Breast epithelium (tissue), 4 donors: ENCODE measurements at regions not wholly inside any gene's neighbourhood (a gene's known extent, or its start where the extent isn't known, plus 50 kb on each side); places are given as distances from the start of the nearest gene placed in this dataset.

Experiments used
- DNase-seq, 2 donors: peaks; one replicate each; pipeline ENCODE4 v3.0.0-alpha.2; 2019; ENCODE audit warnings: low spot score in 2 of 2
- H3K27ac ChIP-seq, 2 donors: fragments of 200-600 bp; sonication (generic) in 1 of 2; one replicate each; pipeline ENCODE4 v1.5.1; 2016 to 2019; ENCODE audit warnings: mild to moderate bottlenecking in 1 of 2
- H3K27me3 ChIP-seq, 2 donors: fragments of 200-600 bp; sonication (generic) in 1 of 2; one replicate each; pipeline versions ENCODE4 v1.5.1 to v1.6.0; 2017 to 2019; ENCODE audit warnings: control low read depth in 1 of 2, mild to moderate bottlenecking in 1 of 2
- H3K36me3 ChIP-seq: fragments of 200-600 bp; one replicate; pipeline ENCODE4 v1.5.1; 2019
- H3K4me1 ChIP-seq, 2 donors: fragments of 200-600 bp; sonication (generic); one replicate each; pipeline ENCODE4 v1.5.1; 2016 to 2019; ENCODE audit warnings: control low read depth in 1 of 2
- H3K4me3 ChIP-seq, 3 donors: fragments of 200-600 bp; sonication (generic); 1 replicate in 2 of 3; 2 replicates in 1 of 3; pipeline ENCODE4 v1.5.1; 2016 to 2019; ENCODE audit warnings: mild to moderate bottlenecking in 3 of 3, moderate library complexity in 2 of 3
- H3K9me3 ChIP-seq, 2 donors: fragments of 200-600 bp; sonication (generic) in 1 of 2; one replicate each; pipeline ENCODE4 v1.5.1; 2016 to 2019; ENCODE audit warnings: control low read depth in 1 of 2
- POLR2A ChIP-seq: fragments of 450-650 bp; IDR thresholded peaks from one replicate; pipeline ENCODE4 v1.6.1; 2016; ENCODE audit warnings: antibody characterized with exemption, mild to moderate bottlenecking, moderate library complexity
- POLR2AphosphoS5 ChIP-seq, 3 donors: sonication (generic); formaldehyde crosslinking; IDR thresholded peaks; one replicate each; pipeline ENCODE4 v1.6.1; 2017; ENCODE audit warnings: antibody characterized with exemption in 3 of 3
- intact Hi-C: fragments of 100-400 bp; cut with DNase I; formaldehyde crosslinking; loops from one replicate; pipeline ENCODE4 v1.15.1; 2023; ENCODE audit warnings: low total_unique reads
- TF ChIP-seq, protein P1 (sequence below), 3 donors: fragments of 450-650 bp; IDR thresholded peaks; one replicate each; pipeline ENCODE4 v1.5.1; 2016 to 2017; ENCODE audit warnings: antibody characterized with exemption in 3 of 3, mild to moderate bottlenecking in 3 of 3, moderate library complexity in 3 of 3

DNA sequence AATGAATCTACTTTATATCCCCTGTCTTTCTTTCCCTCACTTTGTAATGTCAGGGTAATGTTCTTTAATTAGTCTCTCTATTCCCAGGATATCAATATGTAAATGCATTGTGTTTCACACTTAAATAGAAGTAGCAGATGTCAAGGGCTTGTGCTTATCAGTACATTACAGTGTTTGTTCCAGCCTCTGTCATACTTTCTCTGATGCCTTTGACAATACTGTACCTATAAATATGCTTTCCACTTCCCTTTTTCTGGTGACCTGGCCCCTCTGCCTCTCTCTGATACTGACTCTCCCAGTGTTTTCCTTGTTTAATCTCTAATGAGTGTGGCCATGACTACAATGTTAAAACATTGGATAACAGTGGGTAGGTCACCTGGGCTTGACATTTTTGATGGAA is 862.0 kb upstream of the NEGR1 start:
- DNase-seq: no peak
- no peaks in the 10 kb centered on the region for H3K4me1 ChIP-seq
- no peak overlapping the region for H3K4me3 ChIP-seq
- intact Hi-C loops: no loop called here
- no peaks in the 10 kb centered on the region for H3K36me3 ChIP-seq
- no peak for TF ChIP-seq POLR2AphosphoS5 (IDR thresholded peaks at IDR 0.05)
- TF ChIP-seq, protein P1, sequence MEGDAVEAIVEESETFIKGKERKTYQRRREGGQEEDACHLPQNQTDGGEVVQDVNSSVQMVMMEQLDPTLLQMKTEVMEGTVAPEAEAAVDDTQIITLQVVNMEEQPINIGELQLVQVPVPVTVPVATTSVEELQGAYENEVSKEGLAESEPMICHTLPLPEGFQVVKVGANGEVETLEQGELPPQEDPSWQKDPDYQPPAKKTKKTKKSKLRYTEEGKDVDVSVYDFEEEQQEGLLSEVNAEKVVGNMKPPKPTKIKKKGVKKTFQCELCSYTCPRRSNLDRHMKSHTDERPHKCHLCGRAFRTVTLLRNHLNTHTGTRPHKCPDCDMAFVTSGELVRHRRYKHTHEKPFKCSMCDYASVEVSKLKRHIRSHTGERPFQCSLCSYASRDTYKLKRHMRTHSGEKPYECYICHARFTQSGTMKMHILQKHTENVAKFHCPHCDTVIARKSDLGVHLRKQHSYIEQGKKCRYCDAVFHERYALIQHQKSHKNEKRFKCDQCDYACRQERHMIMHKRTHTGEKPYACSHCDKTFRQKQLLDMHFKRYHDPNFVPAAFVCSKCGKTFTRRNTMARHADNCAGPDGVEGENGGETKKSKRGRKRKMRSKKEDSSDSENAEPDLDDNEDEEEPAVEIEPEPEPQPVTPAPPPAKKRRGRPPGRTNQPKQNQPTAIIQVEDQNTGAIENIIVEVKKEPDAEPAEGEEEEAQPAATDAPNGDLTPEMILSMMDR (IDR thresholded peaks at IDR 0.05): no peak
- no peak for TF ChIP-seq POLR2A
- no peaks in the 10 kb centered on the region for H3K9me3 ChIP-seq
- no peak overlapping the region for H3K27ac ChIP-seq
- no peaks in the 10 kb centered on the region for H3K27me3 ChIP-seq

DNA sequence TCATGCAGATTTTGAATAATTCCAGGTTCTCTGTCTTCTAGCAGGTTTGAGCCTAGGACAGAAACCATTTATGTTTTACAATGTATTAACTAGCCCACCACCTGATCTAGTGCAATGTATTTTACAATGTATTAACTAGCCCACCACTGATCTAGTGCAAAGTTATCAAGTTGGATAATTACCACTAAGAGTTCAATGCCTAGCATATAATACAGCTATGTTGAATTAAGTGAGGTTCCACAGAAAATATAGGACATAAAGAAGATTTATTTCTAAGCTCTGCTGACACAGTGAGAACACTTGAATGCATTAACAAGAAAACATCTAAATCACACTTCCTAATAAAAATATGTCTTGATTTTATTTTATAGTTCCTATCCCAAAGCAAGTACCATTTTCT is 854.6 kb upstream of the NEGR1 start:
- DNase-seq: no peak
- Histone ChIP-seq H3K4me3 (no peak overlapping the region), H3K27me3 (no peaks in the 10 kb centered on the region), H3K36me3 (no peaks in the 10 kb centered on the region), H3K27ac (no peak overlapping the region), H3K4me1 (no peaks in the 10 kb centered on the region), H3K9me3 (no peaks in the 10 kb centered on the region)
- intact Hi-C loops: no loop called here
- TF ChIP-seq, protein P1 (IDR thresholded peaks at IDR 0.05): no peak
- TF ChIP-seq POLR2AphosphoS5 (IDR thresholded peaks at IDR 0.05) (no peak), POLR2A (no peak)

DNA sequence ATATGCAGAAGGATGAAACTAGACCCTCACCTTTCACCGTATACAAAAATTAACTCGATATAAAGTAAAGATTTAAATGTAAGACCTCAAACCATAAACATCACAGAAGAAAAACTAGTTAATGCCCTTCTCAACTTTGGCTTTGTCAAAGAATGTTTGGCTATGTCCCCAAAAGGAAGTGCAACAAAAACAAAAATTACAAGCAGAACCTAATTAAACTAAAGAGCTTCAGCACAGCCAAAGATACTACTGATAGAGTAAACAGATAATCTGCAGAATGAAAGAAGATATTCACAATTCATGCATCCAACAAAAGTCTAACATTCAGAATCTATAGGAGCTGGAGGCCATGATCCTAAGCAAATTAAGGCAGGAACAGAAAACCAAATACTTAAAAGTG is 824.6 kb upstream of the NEGR1 start:
- TF ChIP-seq, protein P1 (IDR thresholded peaks at IDR 0.05): no peak
- no peak for TF ChIP-seq POLR2AphosphoS5 (IDR thresholded peaks at IDR 0.05)
- no peak for TF ChIP-seq POLR2A
- no peaks in the 10 kb centered on the region for H3K4me1 ChIP-seq
- intact Hi-C loops: no loop called here

DNA sequence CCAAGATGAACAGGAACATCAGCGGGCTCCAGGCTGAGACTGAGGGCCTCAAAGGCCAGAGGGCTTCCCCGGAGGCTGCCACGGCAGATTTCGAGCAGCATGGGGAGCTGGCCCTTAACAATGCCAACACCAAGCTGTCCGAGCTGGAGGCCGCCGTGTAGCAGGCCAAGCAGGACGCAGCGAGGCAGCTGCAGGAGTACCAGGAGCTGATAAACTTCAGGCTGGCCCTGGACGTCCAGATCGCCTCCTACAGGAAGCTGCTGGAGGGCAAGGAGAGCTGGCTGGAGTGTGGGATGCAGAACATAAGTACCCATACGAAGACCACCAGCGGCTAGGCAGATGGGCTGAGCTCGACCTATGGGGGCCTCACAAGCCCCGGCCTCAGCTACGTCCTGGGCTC is 823.4 kb upstream of the NEGR1 start:
- peaks cover 4% of the 10 kb centered on the region for H3K36me3 ChIP-seq
- no peak for TF ChIP-seq POLR2AphosphoS5 (IDR thresholded peaks at IDR 0.05)
- TF ChIP-seq POLR2A: no peak
- TF ChIP-seq, protein P1 (IDR thresholded peaks at IDR 0.05): no peak
- H3K27me3 ChIP-seq: no peaks in the 10 kb centered on the region
- peaks cover 3 to 16% of the 10 kb centered on the region in 2 donors for H3K9me3 ChIP-seq
- intact Hi-C loops: no loop called here
- H3K4me1 ChIP-seq: no peaks in the 10 kb centered on the region
- H3K27ac ChIP-seq: no peak overlapping the region
- no peak overlapping the region for H3K4me3 ChIP-seq
- no peak for DNase-seq

More for the DNA sequence above, 824.6 kb upstream of the NEGR1 start:
- Histone ChIP-seq H3K36me3 (peaks cover 4% of the 10 kb centered on the region), H3K4me3 (no peak overlapping the region), H3K9me3 (peaks cover 3 to 16% of the 10 kb centered on the region in 2 donors), H3K27ac (no peak overlapping the region), H3K27me3 (no peaks in the 10 kb centered on the region)
- no peak for DNase-seq

DNA sequence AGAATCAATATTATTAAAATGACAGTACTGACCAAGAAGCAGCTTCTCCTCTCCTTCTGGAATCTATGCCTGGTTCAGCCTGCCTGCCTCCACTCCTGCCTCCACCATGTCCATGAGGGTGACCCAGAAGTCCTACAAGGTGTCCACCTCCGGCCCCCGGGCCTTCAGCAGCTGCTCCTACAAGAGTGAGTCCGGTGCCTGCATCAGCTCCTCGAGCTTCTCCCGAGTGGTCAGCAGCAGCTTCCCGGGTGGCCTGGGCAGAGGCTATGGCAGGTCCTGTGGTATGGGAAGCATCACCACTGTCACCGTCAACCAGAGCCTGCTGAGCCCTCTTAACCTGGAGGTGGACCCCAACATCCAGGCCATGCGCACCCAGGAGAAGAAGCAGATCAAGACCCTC is 822.4 kb upstream of the NEGR1 start:
- no peaks in the 10 kb centered on the region for H3K4me1 ChIP-seq
- no peak overlapping the region for H3K4me3 ChIP-seq
- TF ChIP-seq POLR2A (no peak), POLR2AphosphoS5 (IDR thresholded peaks at IDR 0.05) (no peak)
- TF ChIP-seq, protein P1 (IDR thresholded peaks at IDR 0.05): no peak
- H3K27ac ChIP-seq: no peak overlapping the region
- H3K27me3 ChIP-seq: no peaks in the 10 kb centered on the region
- peaks cover 3 to 16% of the 10 kb centered on the region in 2 donors for H3K9me3 ChIP-seq
- peaks cover 3% of the 10 kb centered on the region for H3K36me3 ChIP-seq
- intact Hi-C loops: no loop called here
- no peak for DNase-seq
